ENCODE measurements at regions not wholly inside any gene's neighbourhood (a gene's known extent, or its start where the extent isn't known, plus 50 kb on each side); places are given as distances from the start of the nearest gene placed in this dataset.

- DNase-seq (ENCODE audit: low read depth), result no peak
- in situ Hi-C loops (cut with HindIII; ENCODE audit: low pct_unique_long_range_greater_than_20kb, low sequenced_read_pairs), result no loop called here
Measured at GRCh38 chr11:18878211-18878610, 61.0 kb downstream of the MRGPRX1 start.

GRCh38 chr11:18865951-18866350 lies 73.3 kb downstream of the MRGPRX1 start:
- no peak for DNase-seq (ENCODE audit: low read depth)

DNA sequence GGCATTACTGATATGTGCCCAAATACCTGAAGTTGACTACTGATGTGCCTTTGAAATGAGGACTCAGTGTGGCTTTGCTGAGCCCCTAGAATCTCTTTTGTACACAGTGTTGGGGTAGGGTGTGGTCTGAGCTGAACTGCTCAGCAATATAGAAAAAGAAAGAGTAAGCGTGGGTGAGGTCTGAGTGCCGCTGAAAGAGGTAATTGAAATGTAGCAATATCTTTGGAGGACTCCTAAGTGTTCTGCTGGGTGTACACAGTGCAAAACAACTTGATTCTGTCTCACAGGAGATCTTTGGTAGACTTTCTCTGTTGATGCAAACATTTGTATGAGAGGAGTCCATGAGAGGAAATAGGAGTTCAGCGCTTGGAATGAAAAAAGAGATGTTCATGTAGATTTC lies 73.7 kb upstream of the PTPN5 start:
- DNase-seq (ENCODE audit: low read depth), result no peak
- in situ Hi-C loops (cut with HindIII; ENCODE audit: low pct_unique_long_range_greater_than_20kb, low sequenced_read_pairs), result no loop called here

More at GRCh38 chr11:18865951-18866350, 73.3 kb downstream of the MRGPRX1 start:
- in situ Hi-C loops (cut with HindIII; ENCODE audit: low pct_unique_long_range_greater_than_20kb, low sequenced_read_pairs), result no loop called here

- in situ Hi-C loops (cut with HindIII; ENCODE audit: low pct_unique_long_range_greater_than_20kb, low sequenced_read_pairs), result no loop called here
- peak; percentile 28 for DNase-seq (ENCODE audit: low read depth)
Measured at GRCh38 chr11:18853086-18853720, 61.6 kb upstream of the PTPN5 start.

DNA sequence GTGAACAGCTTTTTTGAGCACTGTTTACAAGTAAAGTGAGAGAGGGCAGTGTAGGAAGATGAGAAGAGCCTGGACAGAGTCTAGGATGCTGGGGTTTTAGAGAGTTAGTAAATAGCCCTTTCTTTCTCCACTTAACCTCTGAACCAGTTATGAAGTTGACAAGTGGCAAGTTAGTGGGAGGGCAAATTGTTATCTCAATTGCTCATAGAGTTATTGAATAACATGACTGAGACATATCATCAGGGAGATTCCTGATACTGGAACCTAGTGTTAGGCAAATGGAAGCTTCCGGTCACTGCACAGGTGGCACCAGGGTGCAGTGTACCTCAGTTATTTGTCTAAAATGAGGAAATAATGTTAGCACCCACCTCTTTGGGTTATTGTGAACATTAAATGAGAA lies 57.8 kb upstream of the PTPN5 start:
- in situ Hi-C loops (cut with HindIII; ENCODE audit: low pct_unique_long_range_greater_than_20kb, low sequenced_read_pairs), result no loop called here
- peak; percentile 8 for DNase-seq (ENCODE audit: low read depth)

DNA sequence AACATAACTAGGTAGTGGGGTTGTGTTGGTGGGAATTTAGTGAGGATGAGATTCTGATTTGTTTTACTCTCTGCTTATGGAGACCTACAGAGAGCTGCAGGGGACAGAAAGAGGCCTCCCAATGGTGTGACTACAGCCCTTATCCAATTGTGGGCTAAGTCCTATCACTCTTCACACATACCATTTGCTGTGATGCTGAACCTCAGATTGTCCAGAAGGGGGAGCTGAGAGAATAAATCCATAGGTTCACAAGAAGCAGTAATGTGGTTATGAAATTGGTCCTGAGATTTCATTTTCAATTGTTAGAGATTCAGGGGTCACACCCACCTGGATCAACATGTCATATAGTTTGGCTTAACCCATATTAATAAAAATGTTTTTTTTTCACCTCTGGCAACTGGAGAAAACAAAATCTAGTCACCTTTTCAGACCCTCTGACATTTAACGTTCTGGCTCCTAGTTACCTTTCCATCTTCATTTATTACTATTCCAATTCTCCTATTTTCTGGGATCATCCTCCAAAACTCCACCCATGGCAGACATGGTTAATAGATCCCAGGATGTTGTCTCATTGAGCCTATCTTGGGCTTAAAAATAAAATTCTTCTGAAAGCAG lies 53.3 kb upstream of the PTPN5 start:
- in situ Hi-C loops (cut with HindIII; ENCODE audit: low pct_unique_long_range_greater_than_20kb, low sequenced_read_pairs), result no loop called here
- peak; percentile 29 for DNase-seq (ENCODE audit: low read depth)

Measured in Caki2 (cell line).